ENCODE measurements at regions not wholly inside any gene's neighbourhood (a gene's known extent, or its start where the extent isn't known, plus 50 kb on each side); places are given as distances from the start of the nearest gene placed in this dataset.

DNA sequence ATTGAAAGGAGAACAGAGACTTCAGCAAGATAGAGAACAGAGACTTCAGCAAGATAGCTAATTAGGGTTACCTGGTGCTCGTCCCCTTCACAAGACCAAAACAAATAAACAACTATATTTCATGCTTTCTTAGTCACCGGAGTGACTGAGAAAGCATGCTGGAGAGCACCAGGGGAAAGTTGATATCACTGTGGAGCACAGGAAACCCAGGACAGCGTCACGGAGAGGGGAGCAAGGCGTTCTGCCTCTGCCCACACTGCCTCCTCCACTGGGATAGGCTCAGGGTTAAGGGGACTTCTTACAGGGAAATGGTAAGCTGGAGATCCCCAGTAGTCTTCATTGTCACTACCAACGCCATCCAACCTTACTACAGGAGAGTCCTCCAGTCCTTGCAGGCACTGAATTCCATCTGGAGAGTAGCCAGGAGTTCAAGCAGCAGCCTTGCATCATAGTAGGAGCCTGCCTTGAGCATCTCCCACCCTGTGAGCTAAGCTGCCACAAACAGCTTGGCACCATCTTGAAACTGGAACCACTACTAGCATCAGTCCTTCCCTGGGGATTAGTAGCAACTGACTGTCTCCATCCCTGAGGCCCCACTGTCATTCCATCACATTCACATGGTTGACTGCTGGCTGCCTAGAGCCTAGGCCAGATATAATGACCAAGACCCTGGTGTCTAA lies 239.4 kb downstream of the PLPP3 start:
- H3K27me3 Mint-ChIP-seq (ENCODE audit: low read depth, poor library complexity) = no peaks in the 10 kb centered on the region
- TF ChIP-seq, protein P1, sequence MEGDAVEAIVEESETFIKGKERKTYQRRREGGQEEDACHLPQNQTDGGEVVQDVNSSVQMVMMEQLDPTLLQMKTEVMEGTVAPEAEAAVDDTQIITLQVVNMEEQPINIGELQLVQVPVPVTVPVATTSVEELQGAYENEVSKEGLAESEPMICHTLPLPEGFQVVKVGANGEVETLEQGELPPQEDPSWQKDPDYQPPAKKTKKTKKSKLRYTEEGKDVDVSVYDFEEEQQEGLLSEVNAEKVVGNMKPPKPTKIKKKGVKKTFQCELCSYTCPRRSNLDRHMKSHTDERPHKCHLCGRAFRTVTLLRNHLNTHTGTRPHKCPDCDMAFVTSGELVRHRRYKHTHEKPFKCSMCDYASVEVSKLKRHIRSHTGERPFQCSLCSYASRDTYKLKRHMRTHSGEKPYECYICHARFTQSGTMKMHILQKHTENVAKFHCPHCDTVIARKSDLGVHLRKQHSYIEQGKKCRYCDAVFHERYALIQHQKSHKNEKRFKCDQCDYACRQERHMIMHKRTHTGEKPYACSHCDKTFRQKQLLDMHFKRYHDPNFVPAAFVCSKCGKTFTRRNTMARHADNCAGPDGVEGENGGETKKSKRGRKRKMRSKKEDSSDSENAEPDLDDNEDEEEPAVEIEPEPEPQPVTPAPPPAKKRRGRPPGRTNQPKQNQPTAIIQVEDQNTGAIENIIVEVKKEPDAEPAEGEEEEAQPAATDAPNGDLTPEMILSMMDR (IDR thresholded peaks at IDR 0.05) = no peak
- peaks cover 32% of the 10 kb centered on the region for H3K9me3 Mint-ChIP-seq
- peaks cover 31% of the 10 kb centered on the region for H3K4me1 Mint-ChIP-seq
- H3K36me3 Mint-ChIP-seq (ENCODE audit: low read depth) = peaks cover 6% of the 10 kb centered on the region
- peak overlapping the region; percentile 14 for H3K4me3 Mint-ChIP-seq
- peak overlapping the region; percentile 93 for H3K27ac Mint-ChIP-seq
- peak; percentile 13 for DNase-seq

DNA sequence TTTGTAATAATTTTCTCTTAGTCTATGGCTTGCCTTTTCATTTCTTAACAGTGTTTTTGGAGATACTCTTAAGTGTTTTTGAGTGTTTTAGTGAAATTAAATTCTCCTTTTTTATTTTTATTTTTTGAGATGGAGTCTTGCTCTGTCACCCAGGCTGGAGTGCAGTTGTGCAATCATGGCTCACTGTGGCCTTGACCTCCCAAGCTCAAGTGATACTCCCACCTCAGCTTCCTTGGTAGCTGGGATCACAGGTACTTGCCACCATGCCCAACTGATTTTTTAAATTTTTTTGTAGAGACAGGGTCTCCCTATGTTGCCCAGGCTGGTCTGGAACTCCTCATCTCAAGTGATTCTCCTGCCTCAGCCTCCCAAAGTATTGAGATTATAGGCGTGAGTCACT lies 240.3 kb downstream of the PLPP3 start:
- Mint-ChIP-seq H3K9me3 (peaks cover 23% of the 10 kb centered on the region), H3K36me3 (ENCODE audit: low read depth) (peaks cover under 1% of the 10 kb centered on the region), H3K27me3 (ENCODE audit: low read depth, poor library complexity) (no peaks in the 10 kb centered on the region), H3K4me1 (peaks cover 36% of the 10 kb centered on the region), H3K4me3 (no peak overlapping the region), H3K27ac (no peak overlapping the region)
- no peak for DNase-seq
- TF ChIP-seq, protein P1 (IDR thresholded peaks at IDR 0.05) = no peak

DNA sequence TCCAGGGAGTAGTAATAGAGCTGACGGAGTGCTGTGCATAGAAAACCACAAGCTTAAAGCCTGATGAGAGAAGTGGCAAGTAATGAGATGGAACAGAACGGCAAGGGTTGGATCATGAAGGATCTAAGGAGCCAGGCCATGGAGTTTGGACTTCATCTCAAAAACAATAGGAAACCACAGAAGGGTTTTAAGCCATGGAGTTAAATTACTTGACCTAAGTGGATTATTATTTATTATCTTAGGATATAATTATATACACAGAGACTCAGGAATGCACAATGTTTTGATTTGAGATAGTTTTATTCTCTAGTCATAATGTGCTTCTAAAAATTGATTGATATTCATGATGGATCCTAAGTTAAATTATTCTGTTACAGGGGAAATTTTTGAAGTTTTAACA lies 242.4 kb downstream of the PLPP3 start:
- H3K36me3 Mint-ChIP-seq (ENCODE audit: low read depth) = no peaks in the 10 kb centered on the region
- peaks cover 11% of the 10 kb centered on the region for H3K9me3 Mint-ChIP-seq
- H3K27me3 Mint-ChIP-seq (ENCODE audit: low read depth, poor library complexity) = no peaks in the 10 kb centered on the region
- peaks cover 44% of the 10 kb centered on the region for H3K4me1 Mint-ChIP-seq
- TF ChIP-seq, protein P1 (IDR thresholded peaks at IDR 0.05) = no peak
- no peak overlapping the region for H3K27ac Mint-ChIP-seq
- H3K4me3 Mint-ChIP-seq = no peak overlapping the region
- no peak for DNase-seq

DNA sequence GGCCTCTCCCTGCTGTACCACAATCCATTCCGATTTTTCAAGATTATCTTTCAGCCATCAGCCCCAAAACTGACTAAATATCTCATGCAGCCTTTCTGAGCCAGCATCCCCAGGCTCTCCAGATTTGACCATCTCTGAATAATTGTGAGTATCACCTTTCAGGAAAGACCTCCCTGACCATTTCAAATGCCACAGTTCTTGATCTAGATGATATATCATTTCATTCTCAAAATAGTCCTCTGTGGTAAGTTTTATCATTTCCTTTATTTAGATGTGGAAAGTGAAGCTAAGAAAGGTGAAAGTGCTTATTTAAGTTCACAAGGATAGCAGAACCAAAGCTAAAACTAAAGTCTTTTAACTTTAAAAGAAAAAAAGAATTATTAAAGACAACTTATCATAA lies 244.0 kb downstream of the PLPP3 start:
- Mint-ChIP-seq H3K4me1 (peaks cover 56% of the 10 kb centered on the region), H3K27ac (peak overlapping the region; percentile 71), H3K27me3 (ENCODE audit: low read depth, poor library complexity) (no peaks in the 10 kb centered on the region), H3K36me3 (ENCODE audit: low read depth) (no peaks in the 10 kb centered on the region), H3K4me3 (no peak overlapping the region), H3K9me3 (peaks cover 7% of the 10 kb centered on the region)
- TF ChIP-seq, protein P1 (IDR thresholded peaks at IDR 0.05) = no peak
- DNase-seq = no peak

DNA sequence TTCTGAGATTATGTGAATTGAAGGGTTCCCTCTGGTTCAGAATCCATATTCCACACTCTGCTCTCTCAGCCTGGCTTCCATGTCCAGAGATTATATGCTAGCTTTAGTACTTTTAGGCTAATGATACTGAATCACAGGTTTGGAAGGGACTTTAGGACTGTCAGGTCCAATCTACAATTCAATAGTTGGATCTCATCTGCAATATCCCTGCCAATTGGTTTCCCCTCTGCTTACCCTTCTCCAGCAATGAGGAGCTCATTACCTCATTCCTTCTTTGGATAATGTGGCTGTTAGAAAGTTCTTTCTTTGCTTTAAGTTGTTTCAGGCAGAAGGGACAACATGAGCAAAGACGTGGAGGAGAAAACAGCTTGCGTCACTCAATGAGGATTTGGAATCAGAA lies 245.3 kb downstream of the PLPP3 start:
- Mint-ChIP-seq H3K9me3 (peaks cover 7% of the 10 kb centered on the region), H3K4me1 (peaks cover 53% of the 10 kb centered on the region), H3K36me3 (ENCODE audit: low read depth) (no peaks in the 10 kb centered on the region), H3K27me3 (ENCODE audit: low read depth, poor library complexity) (no peaks in the 10 kb centered on the region), H3K4me3 (no peak overlapping the region), H3K27ac (no peak overlapping the region)
- DNase-seq = no peak
- TF ChIP-seq, protein P1 (IDR thresholded peaks at IDR 0.05) = no peak

DNA sequence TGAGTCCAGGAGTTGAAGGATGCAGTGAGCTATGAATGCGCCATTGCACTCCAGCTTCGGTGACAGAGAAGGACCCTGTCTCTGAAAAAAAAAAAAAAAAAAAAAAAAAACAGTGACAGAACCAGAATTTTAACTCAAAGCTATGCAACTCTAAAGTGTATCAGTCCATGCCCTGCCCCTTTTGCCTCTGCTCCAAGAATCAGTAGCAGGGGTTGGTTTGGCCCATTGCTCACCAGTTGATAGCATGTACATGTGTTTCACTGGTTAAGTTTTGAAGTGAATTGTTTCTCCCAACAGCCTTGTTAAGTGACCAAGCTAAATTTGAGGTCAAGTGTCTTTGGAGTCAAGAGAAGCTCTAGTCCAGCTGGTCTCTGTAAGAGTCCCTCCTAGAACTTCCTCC lies 245.9 kb downstream of the PLPP3 start:
- peaks cover 51% of the 10 kb centered on the region for H3K4me1 Mint-ChIP-seq
- no peaks in the 10 kb centered on the region for H3K27me3 Mint-ChIP-seq (ENCODE audit: low read depth, poor library complexity)
- H3K36me3 Mint-ChIP-seq (ENCODE audit: low read depth) = no peaks in the 10 kb centered on the region
- TF ChIP-seq, protein P1 (IDR thresholded peaks at IDR 0.05) = no peak
- no peak overlapping the region for H3K4me3 Mint-ChIP-seq
- H3K27ac Mint-ChIP-seq = no peak overlapping the region
- peaks cover 7% of the 10 kb centered on the region for H3K9me3 Mint-ChIP-seq
- no peak for DNase-seq

Data from nephron progenitor cell (in vitro differentiated cells).